HG02870 (cell line): ENCODE measurements at regions not wholly inside any gene's neighbourhood (a gene's known extent, or its start where the extent isn't known, plus 50 kb on each side); places are given as distances from the start of the nearest gene placed in this dataset.
"Not testable (repeated sequence)": the region's sequence is repeated elsewhere in the genome, so short reads cannot be mapped to it uniquely, and the experiment has no call there.

Source experiments
- ATAC-seq: cut with Tn5 transposase; IDR thresholded peaks from one replicate; pipeline ENCODE4 v1.9.1; 2021; ENCODE audit warnings: mild to moderate bottlenecking, moderate library complexity; ENCODE audit not compliant: unreplicated experiment

DNA sequence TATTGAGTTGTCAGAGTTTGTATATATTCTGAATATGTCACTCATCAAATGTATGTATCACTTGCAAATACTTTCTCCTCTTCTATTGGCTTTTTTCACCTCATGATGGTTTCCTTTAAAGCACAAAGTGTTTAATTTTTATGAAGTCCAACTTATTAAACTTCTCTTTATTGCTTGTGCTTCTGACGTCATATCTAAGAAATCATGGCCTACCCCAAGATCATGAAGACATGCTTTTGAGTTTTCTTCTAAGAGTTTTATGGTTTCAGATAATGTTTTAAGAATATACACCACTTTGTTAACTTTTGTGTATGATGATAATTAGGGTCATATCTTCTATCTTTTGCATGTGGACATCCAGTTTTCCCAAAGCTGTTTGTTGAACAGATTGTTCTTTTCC lies 417.2 kb upstream of the ATP10A start:
- ATAC-seq: no peak

DNA sequence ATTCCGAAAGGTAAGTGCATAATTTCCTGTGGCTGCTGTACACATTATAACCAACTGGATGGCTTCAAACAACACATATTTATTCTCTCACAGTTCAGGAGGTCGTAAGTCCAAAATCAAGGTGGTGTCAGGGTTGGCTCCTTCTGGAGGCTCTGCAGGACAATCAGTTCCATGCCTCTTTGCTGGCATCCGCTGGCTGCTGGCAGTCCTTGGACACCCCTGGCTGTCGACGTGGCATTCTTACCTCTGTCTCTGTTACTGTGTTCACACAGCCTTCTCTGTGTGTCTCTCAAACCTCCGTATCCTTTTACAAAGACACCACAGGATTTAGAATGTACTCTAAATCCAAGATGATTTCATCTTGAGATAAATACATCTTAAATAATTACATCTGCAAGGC lies 398.8 kb upstream of the ATP10A start:
- ATAC-seq: no peak

DNA sequence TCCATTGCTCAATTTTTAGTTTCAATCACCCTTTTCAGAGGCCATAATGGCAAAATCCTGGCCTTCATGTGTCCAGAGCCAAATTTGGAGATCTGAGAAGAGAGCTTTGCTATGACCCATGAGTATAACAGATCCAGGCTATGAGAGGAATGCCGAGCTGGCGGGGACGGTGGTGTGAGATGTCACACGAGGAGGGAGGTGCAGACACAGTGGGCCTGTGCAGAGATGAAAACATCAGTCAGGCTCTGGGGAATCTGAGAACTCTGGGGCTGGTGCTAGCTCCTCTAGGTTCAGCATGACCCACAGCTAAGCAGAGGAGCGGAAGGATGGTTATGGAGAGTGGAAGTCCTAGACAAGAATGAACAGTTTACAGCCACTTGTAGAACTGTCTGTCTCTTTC lies 398.3 kb upstream of the ATP10A start:
- no peak for ATAC-seq

DNA sequence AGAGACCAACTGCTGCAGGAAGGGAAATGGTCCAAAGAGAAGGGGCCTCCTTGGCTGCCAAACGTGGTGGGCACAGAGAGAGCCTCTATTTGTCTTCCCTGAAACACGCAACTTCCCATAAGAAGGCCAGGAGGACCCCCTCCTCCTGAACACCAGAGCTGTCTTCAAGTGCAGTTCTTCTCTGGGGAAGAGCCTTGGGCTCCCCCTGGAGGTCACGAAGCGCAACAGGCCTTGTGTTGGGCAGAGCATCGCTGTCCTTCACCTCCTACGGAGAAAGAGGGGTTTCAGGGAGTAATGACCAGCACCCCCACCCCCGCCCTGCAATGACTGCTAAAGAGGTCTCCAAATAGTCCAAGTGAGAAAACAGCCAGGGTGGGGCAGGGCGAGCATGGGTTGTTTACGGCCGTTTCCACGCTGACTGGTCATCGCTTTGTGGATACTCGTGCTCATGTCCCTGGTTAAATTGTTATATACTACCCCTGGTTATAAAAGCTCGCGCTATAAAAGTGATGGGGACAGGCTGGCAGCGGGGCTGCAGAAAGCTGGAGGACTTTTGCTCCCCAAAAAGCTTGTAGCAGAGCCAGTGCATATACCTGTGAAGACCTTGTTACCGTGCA lies 397.5 kb upstream of the ATP10A start:
- ATAC-seq: no peak

DNA sequence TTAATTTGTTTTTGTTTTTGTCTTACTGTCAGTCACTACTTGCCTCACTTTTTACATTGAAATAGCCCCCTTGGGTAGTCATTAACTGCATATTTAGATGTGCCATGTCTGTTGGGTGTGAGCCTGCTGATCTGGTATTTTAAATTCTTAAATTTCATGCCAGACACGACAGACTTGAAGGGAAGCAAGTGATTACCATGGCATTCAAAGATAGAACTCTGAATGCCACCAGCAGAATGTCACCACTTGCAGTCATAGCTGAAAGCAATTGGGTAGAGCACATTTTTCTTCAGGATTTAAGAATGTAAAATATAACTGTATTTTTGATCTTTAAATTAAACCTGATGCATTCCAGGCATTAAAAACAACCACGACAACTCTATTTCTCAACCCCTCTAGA lies 396.5 kb upstream of the ATP10A start:
- ATAC-seq: no peak

DNA sequence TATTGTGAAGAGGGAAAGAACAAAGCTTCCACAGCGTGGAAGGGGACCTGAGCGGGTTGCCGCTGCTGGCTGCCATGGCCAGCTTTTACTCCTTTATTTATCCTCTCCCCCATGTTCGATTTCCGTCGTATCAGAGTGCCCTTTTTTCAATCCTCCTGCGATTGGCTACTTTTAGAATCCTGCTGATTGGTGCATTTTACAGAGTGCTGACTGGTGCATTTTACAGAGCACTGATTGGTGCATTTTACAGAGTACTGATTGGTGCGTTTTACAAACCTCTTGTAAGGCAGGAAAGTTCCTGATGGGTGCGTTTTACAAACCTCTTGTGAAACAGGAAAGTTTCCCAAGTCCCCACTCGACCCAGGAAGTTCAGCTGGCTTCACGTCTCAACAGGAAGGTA lies 381.7 kb upstream of the ATP10A start:
- not testable (repeated sequence) for ATAC-seq

DNA sequence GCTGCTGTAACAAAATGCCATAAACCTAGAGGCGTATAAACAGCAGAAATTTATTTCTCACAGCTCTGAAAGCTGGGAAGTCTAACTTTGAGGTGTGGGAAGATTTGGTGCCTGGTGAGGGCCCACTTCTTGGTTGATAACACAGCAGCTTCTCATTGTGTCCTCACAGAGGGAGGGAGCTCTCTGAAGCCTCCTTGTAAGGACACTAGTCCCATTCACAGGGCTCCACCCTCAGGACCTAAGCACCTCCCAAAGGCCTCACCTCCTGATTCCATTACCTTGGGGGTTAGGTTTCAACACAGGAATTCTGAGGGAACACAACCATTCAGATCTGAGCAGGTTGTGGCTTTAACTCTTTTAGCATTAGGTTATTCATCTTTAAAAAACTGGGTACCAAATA lies 380.3 kb upstream of the ATP10A start:
- no peak for ATAC-seq

DNA sequence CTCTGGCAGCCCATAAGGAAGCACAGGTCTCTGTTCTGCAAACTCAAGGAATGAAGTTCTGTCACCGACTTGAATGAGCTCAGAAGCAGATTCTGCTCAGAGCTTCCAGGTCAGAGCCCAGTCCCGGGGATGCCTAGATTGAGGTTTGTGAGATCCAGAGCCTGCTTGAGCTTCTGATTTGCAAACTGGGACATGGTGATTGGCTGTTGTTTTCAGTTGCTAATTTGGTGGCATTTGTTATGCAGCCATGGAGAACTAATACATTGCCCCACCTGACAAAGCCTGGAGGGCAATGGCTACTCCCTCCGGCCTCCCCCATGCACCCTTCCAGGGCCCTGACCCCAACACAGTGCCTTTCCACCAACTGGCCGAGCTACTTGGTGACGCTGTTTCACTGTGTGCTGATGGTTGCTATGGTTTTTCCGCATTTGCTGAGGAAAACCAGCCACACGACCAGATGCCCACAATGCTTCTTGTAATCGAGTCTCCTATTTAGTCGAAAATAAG lies 379.5 kb upstream of the ATP10A start:
- ATAC-seq: no peak

DNA sequence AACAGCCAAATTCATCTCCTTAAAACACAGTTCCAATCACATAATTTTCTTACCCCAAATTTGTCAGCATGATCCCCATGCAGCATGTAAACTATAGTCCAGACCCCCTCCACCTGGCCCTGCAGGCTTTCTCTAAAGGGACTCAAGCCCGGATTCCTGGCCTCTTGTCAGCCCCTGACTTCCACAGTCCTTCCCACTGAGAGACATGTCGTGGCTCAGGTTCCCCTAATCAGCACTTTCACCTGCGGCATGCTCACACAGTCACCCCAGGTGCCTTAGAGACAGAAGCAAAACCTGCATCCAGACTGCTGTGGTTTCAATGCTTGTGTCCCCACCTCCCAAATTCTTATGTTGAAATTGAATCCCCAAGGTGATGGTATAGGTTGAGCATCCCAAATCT lies 372.7 kb upstream of the ATP10A start:
- no peak for ATAC-seq

DNA sequence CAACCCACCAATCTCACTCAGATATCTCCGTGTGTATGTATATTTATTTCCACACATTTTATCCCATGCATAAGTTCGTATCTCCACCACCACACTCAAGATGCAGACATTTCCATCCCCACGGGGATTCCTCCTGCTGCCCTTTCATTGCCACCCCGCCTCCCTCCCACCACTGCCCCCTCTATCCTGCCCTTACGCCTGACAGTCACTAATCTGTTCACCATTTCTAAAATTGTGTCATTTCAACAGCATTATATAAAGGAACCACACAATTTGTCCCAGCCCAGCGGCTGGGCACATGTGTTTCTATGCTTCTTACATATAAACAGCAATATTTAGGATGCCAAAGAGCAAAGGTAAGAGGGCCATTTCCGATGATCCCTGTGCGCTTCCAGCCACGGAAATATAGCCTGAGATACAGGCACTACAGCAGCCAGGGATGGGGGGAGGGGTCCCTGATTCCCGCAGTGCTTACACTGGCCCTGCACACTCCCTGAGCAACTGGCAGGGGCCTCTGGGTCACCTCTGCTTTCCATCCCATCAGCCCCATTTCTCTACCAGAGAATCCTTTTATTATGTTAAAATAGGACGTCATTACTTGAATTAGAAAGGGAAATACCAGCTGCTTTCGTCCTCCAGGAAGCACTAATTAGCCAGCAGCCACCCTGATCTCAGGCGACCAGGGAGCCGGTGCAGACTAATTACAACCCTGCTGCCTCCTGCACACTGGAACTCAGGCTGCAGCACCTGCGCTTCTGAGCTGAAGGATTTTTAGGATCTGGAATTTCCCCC lies 372.0 kb upstream of the ATP10A start:
- ATAC-seq: no peak

DNA sequence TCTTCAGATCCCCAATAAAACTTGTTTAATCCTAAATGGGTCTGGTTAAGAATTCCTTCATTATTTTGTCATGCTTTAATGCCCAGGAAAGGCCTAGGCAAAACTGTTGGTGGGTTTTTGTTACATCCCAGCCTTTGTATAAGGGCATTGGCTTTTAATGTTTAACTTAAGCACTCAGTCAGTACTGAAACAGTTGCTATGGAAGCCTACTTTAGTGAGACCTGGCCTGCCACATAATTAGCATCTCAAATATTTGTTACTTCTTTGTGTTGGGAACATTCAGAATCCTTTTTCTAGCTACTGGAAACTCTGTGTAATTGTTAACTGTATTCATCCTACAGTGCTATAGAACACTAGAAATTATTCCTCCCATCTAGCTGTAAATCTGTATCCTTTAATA lies 369.6 kb upstream of the ATP10A start:
- no peak for ATAC-seq

DNA sequence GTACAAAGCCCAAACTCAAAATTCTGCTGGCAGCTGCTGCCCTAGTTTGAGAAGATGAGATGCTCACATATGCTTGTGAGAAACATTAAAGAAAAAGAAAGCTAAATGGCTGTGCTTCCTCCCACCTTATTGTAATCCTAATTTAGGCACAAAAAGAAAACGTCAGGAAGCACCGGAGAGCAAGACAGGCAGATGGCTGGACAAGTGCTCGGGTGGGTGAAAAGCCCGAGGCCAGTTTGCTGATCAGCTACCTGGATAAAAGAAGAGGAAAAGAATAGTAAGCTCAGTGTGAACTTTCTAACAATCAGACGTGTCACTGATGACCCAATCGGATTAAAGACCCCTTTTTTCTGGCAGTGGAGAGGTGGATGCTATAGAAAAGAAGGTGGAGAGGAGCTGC lies 368.0 kb upstream of the ATP10A start:
- no peak for ATAC-seq

DNA sequence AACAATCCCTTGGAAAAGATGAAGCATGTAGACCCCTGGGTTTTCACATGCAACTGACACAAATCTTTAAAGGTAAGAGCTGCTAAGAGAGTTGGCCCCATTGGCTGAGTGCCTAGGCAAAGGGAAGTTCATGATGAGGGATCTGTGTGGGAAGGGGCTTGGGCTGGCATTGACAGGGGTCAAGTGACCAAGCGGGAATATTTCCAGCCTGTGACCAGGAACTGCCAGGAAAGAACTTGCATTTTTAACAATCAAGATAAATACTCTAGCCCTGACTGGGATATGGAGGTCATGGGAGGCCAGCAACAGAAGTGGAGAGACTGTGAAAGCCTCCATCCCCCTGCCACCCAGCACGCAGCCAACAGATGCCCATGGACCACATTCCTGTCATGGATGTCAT lies 361.1 kb upstream of the ATP10A start:
- ATAC-seq: no peak

DNA sequence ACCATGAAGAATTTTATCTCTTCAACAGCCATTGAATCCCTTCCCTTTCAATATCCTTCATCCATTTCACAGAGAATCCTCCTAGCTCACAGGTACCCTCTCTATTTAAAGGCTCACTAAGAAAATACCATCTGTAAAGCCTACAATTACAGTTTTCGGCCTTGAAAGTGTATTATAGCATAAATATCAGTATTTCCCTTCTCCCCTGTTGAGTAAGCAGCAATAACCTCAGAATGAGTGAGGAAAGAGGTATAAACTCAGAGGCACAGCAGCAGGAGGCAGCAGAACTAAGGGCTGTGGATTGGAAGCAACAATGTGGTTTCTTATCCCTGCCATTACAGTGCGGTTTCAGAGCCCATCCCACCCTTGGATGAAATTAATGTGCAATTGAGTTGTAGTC lies 360.6 kb upstream of the ATP10A start:
- no peak for ATAC-seq

DNA sequence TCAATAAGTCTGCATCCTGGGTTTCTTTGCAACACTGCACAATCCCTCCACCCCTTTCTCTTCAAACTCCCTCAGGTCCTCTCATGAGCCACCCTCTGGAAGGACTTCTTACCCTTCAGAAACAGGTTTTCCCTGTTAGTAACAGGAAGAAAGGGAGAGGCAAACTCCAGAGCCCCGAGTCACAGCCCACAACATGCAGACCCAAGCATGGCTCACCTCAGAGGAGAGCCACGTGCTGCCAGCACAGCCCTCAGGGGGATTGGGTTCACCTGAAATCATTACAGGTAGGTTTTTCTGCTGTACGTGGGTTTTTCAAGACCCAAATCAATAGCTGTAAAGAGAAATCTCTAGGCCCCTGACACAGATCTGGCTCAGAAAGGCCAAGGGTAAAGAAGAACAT lies 359.7 kb upstream of the ATP10A start:
- no peak for ATAC-seq

DNA sequence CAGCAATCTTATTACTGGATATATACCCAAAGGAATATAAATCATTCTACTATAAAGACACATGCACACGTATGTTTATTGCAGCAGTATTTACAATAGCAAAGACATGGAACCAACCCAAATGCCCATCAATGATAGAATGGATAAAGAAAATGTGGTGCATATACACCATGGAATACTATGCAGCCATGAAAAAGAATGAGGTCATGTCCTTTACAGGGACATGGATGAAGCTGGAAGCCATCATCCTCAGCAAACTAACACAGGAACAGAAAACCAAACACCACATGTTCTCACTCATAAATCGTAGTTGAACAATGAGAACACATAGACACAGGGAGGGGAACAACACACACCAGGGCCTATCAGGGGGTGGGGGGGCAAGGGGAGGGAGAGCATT lies 353.9 kb upstream of the ATP10A start:
- ATAC-seq: not testable (repeated sequence)

DNA sequence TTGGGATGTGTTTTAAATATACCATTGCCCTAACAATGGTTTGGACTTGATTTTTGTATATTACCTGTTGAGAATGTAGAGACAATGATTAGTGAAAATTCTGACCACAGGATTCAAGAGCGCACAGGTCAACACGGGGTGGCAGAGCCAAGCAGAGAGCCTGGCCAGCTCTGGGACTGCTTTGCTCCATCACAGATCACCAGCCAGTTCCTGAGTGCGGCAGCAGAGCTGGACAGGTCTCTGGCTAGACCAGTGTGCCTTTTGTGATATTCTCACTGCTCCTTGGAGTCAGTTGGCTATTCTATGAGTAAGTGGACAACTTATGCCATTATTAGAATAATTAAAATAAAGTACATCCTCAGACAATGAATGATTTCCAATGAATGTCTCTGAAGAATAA lies 351.2 kb upstream of the ATP10A start:
- no peak for ATAC-seq

DNA sequence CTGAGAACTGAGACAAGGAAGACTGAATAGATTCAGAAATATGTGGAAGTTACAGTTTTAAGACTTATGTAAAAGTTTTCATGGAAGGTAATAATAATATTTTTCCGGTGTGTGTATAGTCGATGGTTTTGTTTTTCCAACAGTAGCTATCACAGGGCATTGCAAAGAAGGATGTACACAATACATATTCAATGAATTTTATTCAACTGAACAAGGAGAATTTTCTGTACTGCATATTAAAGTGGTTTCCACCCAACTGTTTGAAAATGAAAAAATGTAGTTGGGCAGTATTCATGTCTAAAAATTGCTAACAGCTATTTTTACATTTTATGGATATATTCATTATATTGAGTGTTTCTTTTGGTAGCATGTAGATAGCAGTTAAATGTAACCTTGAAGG lies 350.3 kb upstream of the ATP10A start:
- ATAC-seq: no peak

DNA sequence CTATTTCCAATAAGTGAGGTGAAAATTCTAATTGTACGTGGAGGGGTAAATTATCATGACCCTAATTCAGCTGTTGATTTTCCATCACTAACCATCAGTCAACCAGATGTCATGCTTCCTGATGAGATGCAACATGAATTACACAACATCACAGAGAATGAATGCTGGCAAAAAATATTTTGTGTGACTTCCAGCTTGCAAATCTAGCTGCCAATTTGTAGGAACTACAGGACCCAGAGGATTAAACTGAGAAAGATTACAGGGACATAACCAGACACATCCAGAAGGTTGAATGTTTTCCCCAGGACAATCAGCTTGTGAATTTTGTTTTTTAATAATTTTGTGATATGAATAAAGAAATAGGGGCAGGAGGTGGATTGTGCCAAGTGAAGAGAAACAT lies 349.0 kb upstream of the ATP10A start:
- ATAC-seq: no peak

DNA sequence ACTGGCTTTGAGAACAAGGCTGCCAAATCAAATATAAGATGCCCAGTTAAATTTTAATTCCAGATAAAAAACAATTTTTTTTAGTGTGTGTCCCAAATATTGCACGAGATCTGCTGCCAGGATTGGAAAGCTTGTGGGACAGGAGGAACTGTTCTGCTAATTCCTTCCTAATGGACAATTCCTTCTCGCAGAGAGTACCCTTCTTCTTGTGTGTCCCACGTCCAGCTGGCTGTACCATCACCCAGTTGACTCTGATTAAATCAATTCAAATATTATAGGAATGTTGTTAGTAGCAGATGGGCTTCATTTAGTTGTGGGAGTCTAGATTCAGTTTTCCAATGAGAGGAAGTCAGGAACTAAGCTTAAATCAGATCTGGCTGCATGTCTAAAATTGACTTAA lies 347.9 kb upstream of the ATP10A start:
- no peak for ATAC-seq

DNA sequence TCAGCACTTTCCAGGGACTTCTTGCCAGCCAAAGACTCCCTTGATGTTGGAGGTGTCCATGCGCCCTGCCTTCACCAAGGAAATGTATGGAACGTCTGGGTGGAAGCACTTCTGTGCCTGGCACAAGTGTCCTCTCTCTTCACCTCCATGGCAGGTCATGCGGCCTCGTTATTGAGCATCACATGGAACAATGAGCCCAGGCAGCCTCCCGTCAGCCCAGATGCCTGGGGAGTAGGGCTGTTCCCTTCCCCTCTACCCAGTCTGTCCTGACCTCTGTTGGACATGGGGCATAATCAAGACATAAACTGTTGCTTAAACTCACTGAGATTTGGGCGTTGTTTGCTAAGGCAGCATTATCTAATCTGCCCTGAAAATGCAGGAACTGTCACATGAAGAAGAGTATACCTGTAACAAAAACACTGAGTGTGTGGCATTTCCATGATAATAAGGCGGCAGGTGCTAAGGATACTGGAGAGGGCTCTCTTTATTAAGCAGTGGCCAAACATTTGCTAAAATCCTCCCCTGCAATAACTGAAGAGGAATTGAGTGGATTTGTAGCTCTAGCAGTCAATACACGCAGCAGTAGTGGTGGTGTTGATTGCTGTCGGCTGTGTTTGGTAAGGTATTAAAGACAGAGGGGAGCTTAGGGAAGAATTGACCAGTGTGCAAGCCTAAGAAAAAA lies 338.2 kb upstream of the ATP10A start:
- no peak for ATAC-seq

DNA sequence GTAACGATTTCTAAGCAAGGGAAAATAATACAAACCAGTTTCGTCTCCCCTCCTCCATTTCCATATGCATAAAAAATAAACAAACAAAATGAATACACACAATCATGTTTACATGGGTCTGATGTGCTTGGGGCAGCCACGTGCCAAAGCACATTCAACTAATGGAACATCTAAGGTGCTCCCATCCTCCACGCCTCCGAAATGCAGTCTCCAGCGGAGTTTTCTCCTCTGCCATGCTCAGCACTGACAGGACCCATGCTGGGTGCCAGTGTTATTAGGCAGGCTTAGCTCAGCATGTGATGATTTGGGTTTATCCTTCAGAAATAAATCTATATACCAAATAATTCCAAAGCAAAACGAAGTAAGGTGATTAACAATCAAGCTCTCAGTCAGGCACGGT lies 337.3 kb upstream of the ATP10A start:
- no peak for ATAC-seq
